ENCODE measurements at regions not wholly inside any gene's neighbourhood (a gene's known extent, or its start where the extent isn't known, plus 50 kb on each side); places are given as distances from the start of the nearest gene placed in this dataset.

- no peak for DNase-seq
Observed at GRCh38 chr12:69097619-69098368, 141.6 kb upstream of the CPSF6 start.

DNA sequence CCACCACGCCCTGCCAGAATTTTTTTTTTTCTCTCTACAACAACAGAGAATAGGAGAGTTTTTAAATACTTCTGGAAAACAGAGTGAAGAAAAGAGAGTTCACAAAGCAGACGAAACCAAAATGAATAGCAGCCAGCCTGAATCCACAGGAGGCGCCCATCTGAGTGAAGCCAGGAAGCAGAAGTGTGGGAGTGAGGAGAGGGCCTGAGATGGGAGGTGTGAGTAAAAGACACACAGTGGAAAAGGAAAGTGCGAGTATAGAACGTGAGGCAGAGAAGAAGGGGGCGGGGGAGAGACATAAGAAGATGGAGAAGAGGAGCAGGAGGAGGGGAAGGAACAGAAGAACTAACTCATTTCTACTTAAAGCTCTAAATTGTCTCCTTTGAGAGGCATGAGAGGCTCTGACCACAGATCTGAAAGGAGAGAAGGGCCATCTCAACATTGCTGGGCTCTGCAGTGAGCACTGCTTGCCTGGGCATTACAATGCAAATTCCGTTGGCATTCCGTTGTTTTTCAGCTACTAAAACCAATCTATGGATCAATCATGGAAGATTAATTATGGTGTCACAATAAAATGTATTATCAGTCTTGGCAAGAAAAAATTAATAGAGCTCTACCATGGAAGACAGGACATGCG, 140.1 kb upstream of the CPSF6 start:
- DNase-seq: no peak

DNA sequence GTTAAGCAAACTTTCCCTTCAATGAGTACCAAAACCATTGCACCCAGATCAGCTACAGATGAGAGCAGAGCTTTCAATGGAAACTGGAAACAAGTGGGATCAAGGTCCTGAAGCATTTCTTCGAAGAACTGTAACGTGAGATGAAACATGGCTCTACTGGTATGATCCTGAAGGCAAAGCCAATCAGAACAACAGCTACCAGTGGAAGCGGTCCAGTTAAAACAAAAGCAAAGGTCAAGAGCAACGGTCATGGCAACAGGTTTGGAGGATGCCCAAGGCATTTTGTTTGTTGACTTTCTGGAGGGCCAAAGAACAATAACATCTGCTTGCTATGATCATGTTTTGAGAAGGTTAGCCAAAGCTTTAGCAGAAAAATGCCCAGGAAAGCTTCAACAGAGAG, 137.9 kb upstream of the CPSF6 start:
- DNase-seq: no peak

DNA sequence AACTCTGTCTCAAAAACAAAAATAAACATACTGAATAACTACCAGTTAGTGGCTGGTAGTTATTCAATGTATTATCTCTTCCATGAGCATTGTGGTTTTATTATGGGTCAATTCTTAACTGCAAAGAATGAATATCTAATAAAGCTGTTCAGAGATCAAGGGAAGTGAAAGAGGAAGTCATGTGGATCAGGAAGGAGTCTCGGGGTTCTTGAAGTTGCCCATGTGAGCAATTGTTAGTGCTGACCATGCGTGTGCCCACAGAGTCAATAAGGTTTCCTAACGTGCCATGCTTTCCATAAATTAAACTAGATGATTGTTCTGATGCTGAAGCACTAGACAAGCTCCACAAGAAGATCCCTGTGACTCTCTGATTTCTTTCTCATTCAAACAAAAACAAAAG, 136.5 kb upstream of the CPSF6 start:
- DNase-seq: no peak

DNA sequence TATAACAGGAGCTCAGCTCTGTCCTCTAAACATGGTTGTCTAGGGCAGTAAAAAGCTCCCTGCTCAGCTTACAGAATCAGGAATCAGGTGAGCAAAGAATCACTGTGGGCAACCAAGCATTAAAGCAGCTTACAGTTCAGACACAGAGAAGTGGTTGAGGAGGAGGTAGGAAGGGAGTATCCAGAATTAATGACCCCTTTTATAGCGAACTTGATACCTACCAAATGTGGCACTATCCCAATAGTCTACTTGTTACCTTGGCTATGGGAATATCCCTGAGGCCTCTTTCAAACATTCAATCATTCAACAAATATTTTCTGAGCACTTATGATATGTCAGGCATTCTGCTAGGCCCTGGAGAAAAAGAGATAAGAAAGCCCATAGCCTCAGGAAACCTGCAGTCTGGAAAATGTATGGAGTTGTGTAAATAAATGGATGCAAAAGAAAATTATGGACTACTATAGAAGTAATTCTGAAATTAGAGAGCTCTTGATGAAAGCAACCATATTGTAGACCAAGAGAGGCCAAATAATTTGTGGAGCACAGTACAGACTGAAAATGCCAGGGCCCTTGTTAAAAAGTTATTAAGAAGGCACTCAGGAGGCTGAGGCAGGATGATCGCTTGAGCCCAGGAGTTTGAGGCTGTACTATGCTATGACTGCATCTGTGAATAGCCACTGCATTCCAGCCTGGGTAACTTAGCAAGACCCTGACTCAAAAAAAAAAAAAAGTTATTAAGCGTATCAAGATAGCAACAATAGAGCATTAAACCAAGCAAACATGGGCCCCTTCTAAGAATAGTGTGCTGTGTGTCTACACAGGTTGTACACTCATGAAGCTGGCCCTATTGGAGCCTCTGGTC, 134.0 kb upstream of the CPSF6 start:
- peak; percentile 96 for DNase-seq

GRCh38 chr12:69106482-69107118, 132.8 kb upstream of the CPSF6 start:
- no peak for DNase-seq

DNA sequence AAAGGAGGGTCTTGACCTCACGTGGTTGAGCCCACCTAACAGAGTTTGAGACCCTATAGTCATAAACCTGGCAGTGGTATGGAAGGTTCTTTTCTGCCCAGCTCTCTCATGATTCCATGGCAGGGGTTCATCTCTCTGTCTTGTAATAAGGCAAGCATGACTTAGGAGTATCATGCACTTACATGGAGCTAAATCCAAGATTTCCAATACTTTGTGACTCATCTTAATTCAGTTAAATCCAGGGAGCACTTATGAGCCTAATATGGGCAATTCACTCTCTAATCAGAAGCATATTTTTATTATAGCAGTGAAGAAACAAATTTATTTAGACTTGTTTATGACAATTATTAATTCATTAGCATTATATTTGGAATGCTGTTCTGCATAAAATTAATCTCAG, 131.8 kb upstream of the CPSF6 start:
- no peak for DNase-seq

DNA sequence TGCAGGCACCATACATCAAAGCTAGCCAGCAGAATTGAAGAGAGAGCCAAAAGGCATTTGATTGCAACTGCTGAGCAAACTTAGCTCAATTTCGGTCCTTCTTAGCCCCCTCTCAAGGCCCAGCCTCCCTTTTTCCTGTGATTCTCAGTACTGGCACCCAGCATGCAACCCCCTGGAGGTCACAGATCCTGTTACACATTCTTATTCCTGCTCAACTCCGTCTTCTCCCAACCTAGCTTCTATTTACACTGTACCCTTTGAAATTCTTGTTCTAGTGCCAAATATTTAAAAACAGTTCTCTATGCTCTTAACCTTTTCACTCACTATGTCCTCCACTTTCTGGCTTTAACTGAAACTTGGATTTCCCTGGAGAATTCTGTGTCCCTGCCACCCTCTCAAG, 131.3 kb upstream of the CPSF6 start:
- DNase-seq: no peak

GRCh38 chr12:69112616-69113015, 126.8 kb upstream of the CPSF6 start:
- DNase-seq: no peak

DNA sequence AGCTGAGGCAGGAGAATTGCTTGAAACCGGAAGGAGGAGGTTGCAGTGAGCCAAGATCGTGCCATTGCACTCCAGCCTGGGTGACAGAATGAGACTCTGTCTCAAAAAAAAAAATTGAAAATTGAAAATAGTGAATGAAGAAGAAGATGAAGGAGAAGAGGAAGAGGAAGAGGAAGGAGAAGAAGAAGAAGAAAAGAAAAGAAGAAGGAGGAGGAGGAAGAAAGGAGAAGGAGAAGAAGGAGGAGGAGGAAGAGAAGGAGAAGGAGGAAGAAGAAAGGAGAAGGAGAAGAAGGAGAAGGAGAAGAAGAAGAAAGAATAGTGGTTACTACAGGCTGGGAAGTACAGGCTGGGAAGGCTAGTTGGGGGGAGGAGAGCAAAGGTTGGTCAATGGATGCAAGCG, 124.3 kb upstream of the CPSF6 start:
- DNase-seq: no peak

- DNase-seq: no peak
Observed at GRCh38 chr12:69115951-69116350, 123.4 kb upstream of the CPSF6 start.

GRCh38 chr12:69117566-69118266, 121.7 kb upstream of the CPSF6 start:
- DNase-seq: no peak

- DNase-seq: no peak
Observed at GRCh38 chr12:69118516-69118915, 120.9 kb upstream of the CPSF6 start.

- DNase-seq: no peak
Observed at GRCh38 chr12:69119770-69120169, 119.6 kb upstream of the CPSF6 start.

DNA sequence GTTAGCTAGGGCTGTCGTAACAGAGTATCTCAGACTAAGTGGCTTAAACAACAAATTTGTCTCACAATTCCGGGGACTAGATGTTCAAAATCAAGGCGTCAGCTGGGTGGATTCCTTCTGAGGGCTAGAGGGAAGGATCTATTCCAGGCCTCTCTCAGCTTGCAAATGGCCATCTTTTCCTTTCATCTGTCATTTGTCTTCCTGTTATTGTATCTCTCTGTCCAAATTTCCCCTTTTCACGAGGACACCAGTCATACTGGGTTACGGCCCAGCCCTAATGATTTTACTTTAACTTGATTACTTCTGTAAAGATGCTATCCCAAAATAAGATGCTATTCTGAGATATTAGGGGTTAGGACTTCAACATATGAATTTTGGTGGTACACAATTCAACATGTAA, 119.0 kb upstream of the CPSF6 start:
- DNase-seq: no peak

GRCh38 chr12:69123311-69123710, 116.1 kb upstream of the CPSF6 start:
- DNase-seq: no peak

GRCh38 chr12:69123919-69124638, 115.3 kb upstream of the CPSF6 start:
- peak; percentile 91 for DNase-seq

GRCh38 chr12:69129017-69129416, 110.4 kb upstream of the CPSF6 start:
- DNase-seq: no peak

DNA sequence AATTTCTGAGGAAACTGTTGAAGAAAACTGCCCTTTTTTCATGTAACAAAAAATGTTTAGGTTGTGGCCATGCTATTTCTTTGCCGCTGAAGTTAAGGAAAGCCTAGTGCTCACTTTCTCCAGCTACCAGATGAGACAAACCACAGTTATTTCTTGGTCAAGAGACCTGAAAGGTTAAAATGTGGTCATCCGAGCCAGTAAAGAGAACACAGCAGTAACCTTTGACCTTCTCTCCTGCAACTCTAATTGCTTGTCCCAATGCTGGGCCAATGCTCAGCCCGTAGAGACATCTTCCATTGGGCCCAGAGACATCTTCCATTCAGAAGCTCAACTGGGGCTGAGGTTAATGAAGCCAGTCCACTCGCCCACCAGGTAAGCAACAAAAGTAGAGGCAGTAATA, 109.8 kb upstream of the CPSF6 start:
- DNase-seq: no peak

GRCh38 chr12:69130064-69130463, 109.3 kb upstream of the CPSF6 start:
- DNase-seq: no peak

- no peak for DNase-seq
Observed at GRCh38 chr12:69131077-69131476, 108.3 kb upstream of the CPSF6 start.

Data from NCI-H187 treated with DMSO at 0.1 percent for 48 hours (cell line).